ENCODE measurements at regions not wholly inside any gene's neighbourhood (a gene's known extent, or its start where the extent isn't known, plus 50 kb on each side); places are given as distances from the start of the nearest gene placed in this dataset.

GRCh38 chr3:106717178-106717780, 660.0 kb upstream of the CCDC54 start:
- no peak for DNase-seq
- no peak overlapping the region for H3K27ac Mint-ChIP-seq
- no peaks in the 10 kb centered on the region for H3K27me3 Mint-ChIP-seq (ENCODE audit: low read depth, poor library complexity)
- H3K9me3 Mint-ChIP-seq: no peaks in the 10 kb centered on the region
- H3K4me3 Mint-ChIP-seq: no peak overlapping the region
- TF ChIP-seq, protein P1, sequence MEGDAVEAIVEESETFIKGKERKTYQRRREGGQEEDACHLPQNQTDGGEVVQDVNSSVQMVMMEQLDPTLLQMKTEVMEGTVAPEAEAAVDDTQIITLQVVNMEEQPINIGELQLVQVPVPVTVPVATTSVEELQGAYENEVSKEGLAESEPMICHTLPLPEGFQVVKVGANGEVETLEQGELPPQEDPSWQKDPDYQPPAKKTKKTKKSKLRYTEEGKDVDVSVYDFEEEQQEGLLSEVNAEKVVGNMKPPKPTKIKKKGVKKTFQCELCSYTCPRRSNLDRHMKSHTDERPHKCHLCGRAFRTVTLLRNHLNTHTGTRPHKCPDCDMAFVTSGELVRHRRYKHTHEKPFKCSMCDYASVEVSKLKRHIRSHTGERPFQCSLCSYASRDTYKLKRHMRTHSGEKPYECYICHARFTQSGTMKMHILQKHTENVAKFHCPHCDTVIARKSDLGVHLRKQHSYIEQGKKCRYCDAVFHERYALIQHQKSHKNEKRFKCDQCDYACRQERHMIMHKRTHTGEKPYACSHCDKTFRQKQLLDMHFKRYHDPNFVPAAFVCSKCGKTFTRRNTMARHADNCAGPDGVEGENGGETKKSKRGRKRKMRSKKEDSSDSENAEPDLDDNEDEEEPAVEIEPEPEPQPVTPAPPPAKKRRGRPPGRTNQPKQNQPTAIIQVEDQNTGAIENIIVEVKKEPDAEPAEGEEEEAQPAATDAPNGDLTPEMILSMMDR (IDR thresholded peaks at IDR 0.05): no peak
- no peaks in the 10 kb centered on the region for H3K36me3 Mint-ChIP-seq (ENCODE audit: low read depth)
- H3K4me1 Mint-ChIP-seq: no peaks in the 10 kb centered on the region

GRCh38 chr3:106719077-106719476, 658.2 kb upstream of the CCDC54 start:
- TF ChIP-seq, protein P1 (IDR thresholded peaks at IDR 0.05): no peak
- no peak overlapping the region for H3K4me3 Mint-ChIP-seq
- H3K27ac Mint-ChIP-seq: no peak overlapping the region
- H3K9me3 Mint-ChIP-seq: no peaks in the 10 kb centered on the region
- peaks cover 1% of the 10 kb centered on the region for H3K27me3 Mint-ChIP-seq (ENCODE audit: low read depth, poor library complexity)
- DNase-seq: no peak
- no peaks in the 10 kb centered on the region for H3K4me1 Mint-ChIP-seq
- H3K36me3 Mint-ChIP-seq (ENCODE audit: low read depth): no peaks in the 10 kb centered on the region

- no peaks in the 10 kb centered on the region for H3K36me3 Mint-ChIP-seq (ENCODE audit: low read depth)
- H3K27ac Mint-ChIP-seq: no peak overlapping the region
- no peak overlapping the region for H3K4me3 Mint-ChIP-seq
- TF ChIP-seq, protein P1 (IDR thresholded peaks at IDR 0.05): no peak
- peaks cover 4% of the 10 kb centered on the region for H3K27me3 Mint-ChIP-seq (ENCODE audit: low read depth, poor library complexity)
- no peak for DNase-seq
- no peaks in the 10 kb centered on the region for H3K4me1 Mint-ChIP-seq
- no peaks in the 10 kb centered on the region for H3K9me3 Mint-ChIP-seq
These were observed 657.7 kb upstream of the CCDC54 start for GRCh38 chr3:106719583-106719982.

- Mint-ChIP-seq H3K4me3 (no peak overlapping the region), H3K27me3 (ENCODE audit: low read depth, poor library complexity) (peaks cover 4% of the 10 kb centered on the region), H3K4me1 (no peaks in the 10 kb centered on the region), H3K27ac (no peak overlapping the region), H3K36me3 (ENCODE audit: low read depth) (no peaks in the 10 kb centered on the region), H3K9me3 (no peaks in the 10 kb centered on the region)
- no peak for DNase-seq
- TF ChIP-seq, protein P1 (IDR thresholded peaks at IDR 0.05): no peak
These were observed 656.7 kb upstream of the CCDC54 start for GRCh38 chr3:106720510-106720909.

GRCh38 chr3:106725566-106725965, 651.7 kb upstream of the CCDC54 start:
- Mint-ChIP-seq H3K36me3 (ENCODE audit: low read depth) (no peaks in the 10 kb centered on the region), H3K9me3 (no peaks in the 10 kb centered on the region), H3K27ac (no peak overlapping the region), H3K4me3 (no peak overlapping the region), H3K27me3 (ENCODE audit: low read depth, poor library complexity) (peaks cover 4% of the 10 kb centered on the region), H3K4me1 (no peaks in the 10 kb centered on the region)
- no peak for DNase-seq
- TF ChIP-seq, protein P1 (IDR thresholded peaks at IDR 0.05): no peak
